ENCODE measurements at regions not wholly inside any gene's neighbourhood (a gene's known extent, or its start where the extent isn't known, plus 50 kb on each side); places are given as distances from the start of the nearest gene placed in this dataset.
"Not testable (repeated sequence)": the region's sequence is repeated elsewhere in the genome, so short reads cannot be mapped to it uniquely, and the experiment has no call there.

GRCh38 chrX:46220822-46221221 is 324.4 kb downstream of the ZNF674 start:
- FAIRE-seq: no peak

- FAIRE-seq: no peak
These were observed 326.8 kb downstream of the ZNF674 start for GRCh38 chrX:46218373-46218772.

GRCh38 chrX:46216406-46216805 is 328.8 kb downstream of the ZNF674 start:
- FAIRE-seq: no peak

- no peak for FAIRE-seq
These were observed 334.1 kb downstream of the ZNF674 start for GRCh38 chrX:46211079-46211478.

GRCh38 chrX:46209768-46210167 is 335.5 kb downstream of the ZNF674 start:
- no peak for FAIRE-seq

- no peak for FAIRE-seq
These were observed 336.2 kb downstream of the ZNF674 start for GRCh38 chrX:46209037-46209436.

- FAIRE-seq: no peak
These were observed 336.9 kb downstream of the ZNF674 start for GRCh38 chrX:46208225-46208854.

GRCh38 chrX:46204721-46205422 is 340.3 kb downstream of the ZNF674 start:
- FAIRE-seq: no peak

GRCh38 chrX:46202733-46203514 is 342.3 kb downstream of the ZNF674 start:
- no peak for FAIRE-seq

GRCh38 chrX:46200413-46200812 is 344.8 kb downstream of the ZNF674 start:
- no peak for FAIRE-seq

- no peak for FAIRE-seq
These were observed 346.4 kb downstream of the ZNF674 start for GRCh38 chrX:46198858-46199257.

GRCh38 chrX:46186811-46187106 is 358.5 kb downstream of the ZNF674 start:
- FAIRE-seq: not testable (repeated sequence)

- no peak for FAIRE-seq
These were observed 359.1 kb downstream of the ZNF674 start for GRCh38 chrX:46185923-46186810.

GRCh38 chrX:46184749-46185148 is 360.5 kb downstream of the ZNF674 start:
- FAIRE-seq: no peak

- FAIRE-seq: no peak
These were observed 364.9 kb downstream of the ZNF674 start for GRCh38 chrX:46180258-46180687.

GRCh38 chrX:46179748-46180147 is 365.5 kb downstream of the ZNF674 start:
- no peak for FAIRE-seq

- FAIRE-seq: no peak
These were observed 366.5 kb downstream of the ZNF674 start for GRCh38 chrX:46178763-46179162.

GRCh38 chrX:46173159-46173558 is 372.1 kb downstream of the ZNF674 start:
- no peak for FAIRE-seq

- not testable (repeated sequence) for FAIRE-seq
These were observed 373.8 kb downstream of the ZNF674 start for GRCh38 chrX:46171457-46171856.

GRCh38 chrX:46169808-46170207 is 375.4 kb downstream of the ZNF674 start:
- FAIRE-seq: no peak

GRCh38 chrX:46168254-46168653 is 377.0 kb downstream of the ZNF674 start:
- no peak for FAIRE-seq

- FAIRE-seq: no peak
These were observed 379.4 kb downstream of the ZNF674 start for GRCh38 chrX:46165866-46166265.

- FAIRE-seq: no peak
These were observed 379.8 kb downstream of the ZNF674 start for GRCh38 chrX:46165411-46165810.
